Fibroblast of skin of left biceps (primary cell): ENCODE measurements at regions not wholly inside any gene's neighbourhood (a gene's known extent, or its start where the extent isn't known, plus 50 kb on each side); places are given as distances from the start of the nearest gene placed in this dataset.

Experiments
- DNase-seq, 2 experiments: peaks; one replicate each; pipeline ENCODE4 v3.0.0-alpha.2; 2013; ENCODE audit warnings: low read depth in 2 of 2

DNA sequence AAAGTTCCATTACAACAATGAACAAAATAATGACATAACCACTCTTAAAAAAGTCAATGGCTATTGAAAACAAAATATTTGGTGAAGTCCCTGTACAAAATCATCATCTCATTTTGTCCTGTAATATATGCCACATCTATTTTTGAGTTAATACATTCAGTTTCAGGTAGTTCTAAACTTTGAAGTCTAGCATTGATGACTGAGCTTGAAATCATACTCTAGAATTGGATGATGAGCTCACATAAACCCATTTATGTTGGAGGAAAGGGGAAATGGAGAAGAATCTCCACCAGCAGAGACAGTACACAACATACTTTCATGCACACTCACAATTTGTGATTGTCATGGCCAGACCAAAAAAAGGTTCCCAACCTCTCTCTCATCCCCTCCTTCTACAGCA lies 371.1 kb upstream of the NR3C2 start:
- DNase-seq, result no peak

- DNase-seq, result no peak
Observed at GRCh38 chr4:148812101-148812500, 369.9 kb upstream of the NR3C2 start.

- DNase-seq, result no peak
Observed at GRCh38 chr4:148810461-148810860, 368.2 kb upstream of the NR3C2 start.

GRCh38 chr4:148808416-148808815 lies 366.2 kb upstream of the NR3C2 start:
- DNase-seq, result no peak

- no peak for DNase-seq
Observed at GRCh38 chr4:148800940-148801339, 358.7 kb upstream of the NR3C2 start.

- DNase-seq, result no peak
Observed at GRCh38 chr4:148800336-148800885, 358.2 kb upstream of the NR3C2 start.

GRCh38 chr4:148795156-148795864 lies 353.1 kb upstream of the NR3C2 start:
- DNase-seq, result peak; percentile 13 to 24

DNA sequence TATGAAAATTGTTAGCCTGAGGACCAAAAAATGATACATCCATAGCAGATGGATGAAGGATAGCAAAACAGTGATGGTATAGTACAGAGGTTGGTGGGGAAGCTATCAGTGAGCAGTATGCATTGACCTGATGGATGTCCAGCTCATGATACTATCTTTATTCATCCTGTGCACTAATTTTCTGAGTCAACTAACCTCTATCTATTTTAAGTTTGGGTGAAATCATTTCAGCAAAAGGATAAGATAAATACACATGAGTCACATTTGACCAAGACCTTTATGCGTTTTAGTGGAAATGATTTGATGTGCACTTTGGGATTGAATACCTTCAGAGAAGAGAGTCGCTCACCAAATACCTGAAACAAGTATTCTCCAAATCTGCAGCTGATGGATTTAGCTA lies 351.0 kb upstream of the NR3C2 start:
- no peak for DNase-seq

DNA sequence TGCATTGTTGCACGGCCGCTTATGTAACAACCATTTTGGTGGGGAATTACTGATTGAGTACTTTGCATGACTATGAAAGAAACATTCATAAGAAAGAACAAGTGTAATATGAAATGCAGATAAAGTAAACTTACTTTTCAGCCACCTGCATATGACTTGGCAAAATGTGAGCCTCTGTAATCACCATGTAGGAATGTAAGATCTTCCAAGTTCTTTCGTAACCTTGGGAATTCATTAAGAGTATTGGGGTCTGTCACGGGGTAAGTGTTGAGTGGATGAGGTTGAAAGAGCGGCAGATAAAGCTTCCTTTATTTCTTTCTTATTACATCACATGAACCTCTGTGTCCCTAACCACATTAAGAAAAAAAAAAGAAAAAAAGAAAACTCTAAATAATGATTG lies 348.5 kb upstream of the NR3C2 start:
- no peak for DNase-seq

- DNase-seq, result no peak
Observed at GRCh38 chr4:148790246-148790645, 348.0 kb upstream of the NR3C2 start.

DNA sequence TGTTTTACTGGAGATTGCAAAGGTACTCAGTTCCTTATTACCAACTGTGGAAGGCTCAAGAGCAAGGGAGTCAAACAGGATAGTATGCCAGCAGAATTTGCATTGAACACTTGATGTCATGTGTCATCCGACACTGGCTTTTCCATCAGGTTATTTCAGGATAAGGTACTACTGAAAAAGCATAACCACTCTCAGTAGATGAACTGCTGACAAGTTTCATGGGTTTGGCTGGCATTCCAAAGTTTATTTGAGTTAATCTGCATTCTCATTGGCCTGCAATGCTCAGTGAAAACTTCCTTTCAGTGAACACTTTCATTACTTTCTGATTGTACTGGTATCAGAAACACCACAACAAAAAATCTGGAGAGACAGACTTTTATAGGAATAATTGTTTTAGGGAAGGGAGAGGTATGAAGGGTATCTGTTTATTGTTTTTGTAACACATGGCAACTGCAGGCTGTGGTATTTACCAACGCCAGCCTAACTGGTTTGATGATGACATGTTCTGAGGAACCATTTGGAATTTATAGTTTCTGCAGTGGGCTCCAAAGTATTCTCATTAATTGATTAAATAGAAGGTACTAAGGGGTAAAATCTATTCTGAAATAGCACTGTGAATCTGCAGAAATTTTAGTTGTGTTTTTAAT lies 345.7 kb upstream of the NR3C2 start:
- no peak for DNase-seq

- DNase-seq, result no peak
Observed at GRCh38 chr4:148787285-148787684, 345.1 kb upstream of the NR3C2 start.

DNA sequence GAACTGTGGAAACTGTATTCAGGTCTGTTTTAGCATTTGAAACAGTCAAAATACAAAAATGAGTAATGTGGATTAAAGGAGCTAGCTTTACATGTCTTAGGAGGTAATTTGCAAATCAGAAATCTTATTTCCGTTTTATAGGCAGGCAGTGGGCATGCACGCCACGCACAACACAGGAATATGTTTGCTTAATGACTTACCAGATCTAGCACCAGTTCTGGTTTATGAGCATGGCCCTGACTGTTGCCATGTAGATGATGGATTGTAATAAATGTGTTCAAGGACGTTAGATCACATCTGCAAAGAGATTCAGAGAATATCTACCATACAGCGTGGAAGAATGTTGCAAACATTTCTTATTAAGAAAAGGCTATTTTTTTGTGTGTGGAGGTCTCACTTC lies 344.5 kb upstream of the NR3C2 start:
- DNase-seq, result no peak

DNA sequence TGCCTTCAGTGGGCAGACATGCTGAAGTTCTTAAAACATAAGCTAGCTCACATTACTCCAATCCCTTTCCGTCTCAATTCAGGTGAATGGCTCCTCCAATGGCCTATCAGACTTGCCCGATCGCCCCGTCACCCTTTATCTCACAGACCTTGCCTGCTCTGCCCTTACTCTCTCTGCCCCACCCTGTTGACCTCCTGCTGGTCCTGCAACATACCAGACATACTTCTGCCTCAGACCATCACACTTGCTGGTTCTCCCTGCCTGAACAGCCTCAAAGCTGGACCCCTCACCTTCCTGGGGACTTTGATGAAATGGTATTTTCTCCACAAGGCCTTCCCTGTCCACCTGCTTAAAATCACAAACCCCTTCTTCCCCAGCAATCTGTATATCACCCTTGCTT lies 340.1 kb upstream of the NR3C2 start:
- DNase-seq, result no peak

GRCh38 chr4:148780426-148781005 lies 338.3 kb upstream of the NR3C2 start:
- DNase-seq, result no peak

GRCh38 chr4:148779771-148780170 lies 337.6 kb upstream of the NR3C2 start:
- no peak for DNase-seq

DNA sequence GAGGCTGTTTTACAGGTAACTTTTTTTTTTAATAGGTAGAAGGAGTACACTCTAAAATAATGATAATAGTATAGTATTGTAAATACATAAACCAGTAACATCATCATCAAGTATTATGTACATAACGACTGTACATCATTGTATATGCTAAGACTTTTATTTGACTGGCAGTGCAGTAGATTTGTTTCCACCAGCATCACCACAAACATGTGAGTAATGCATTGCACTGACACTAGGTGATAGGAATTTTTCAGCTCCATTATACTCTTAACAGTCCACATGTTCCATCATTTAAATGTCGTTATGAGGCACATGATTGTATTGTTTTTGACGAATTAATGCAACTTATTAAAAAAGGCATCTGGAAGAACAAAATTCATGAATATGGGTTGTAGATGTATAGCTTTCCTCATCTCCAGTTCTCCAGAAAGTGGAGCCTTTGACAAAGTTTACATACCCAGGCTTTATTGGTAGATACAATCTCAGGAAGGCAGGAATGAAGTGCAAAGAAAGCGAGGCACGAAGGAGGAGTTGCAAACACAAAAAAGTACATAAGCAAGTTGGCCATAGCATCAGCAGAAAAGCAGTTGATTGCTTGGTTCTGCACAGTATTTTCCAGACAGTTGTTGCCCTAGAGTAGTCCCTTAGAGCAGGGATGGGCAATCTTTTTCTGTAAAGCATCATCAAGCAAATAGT lies 336.9 kb upstream of the NR3C2 start:
- DNase-seq, result no peak

- DNase-seq, result no peak
Observed at GRCh38 chr4:148776941-148777340, 334.7 kb upstream of the NR3C2 start.

- DNase-seq, result no peak
Observed at GRCh38 chr4:148774134-148774533, 331.9 kb upstream of the NR3C2 start.

DNA sequence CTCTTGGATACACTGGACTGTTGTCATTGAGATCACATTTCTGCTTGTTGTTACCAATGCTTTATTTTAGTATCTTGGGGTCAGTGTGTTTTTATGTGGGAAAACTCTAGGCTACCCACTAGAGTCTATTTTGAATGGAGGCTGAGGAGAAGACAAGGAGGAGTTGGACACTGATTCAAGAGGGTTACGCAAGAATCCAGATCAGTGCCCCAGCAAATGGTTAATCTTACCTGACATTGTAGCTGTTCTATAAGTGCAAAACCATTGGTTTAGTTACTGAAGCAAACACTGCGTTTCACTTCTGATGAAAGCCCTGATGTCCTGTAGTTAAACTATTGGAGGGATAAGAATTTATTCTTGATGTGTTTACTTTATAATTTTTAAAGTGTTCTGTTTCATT lies 331.1 kb upstream of the NR3C2 start:
- no peak for DNase-seq

DNA sequence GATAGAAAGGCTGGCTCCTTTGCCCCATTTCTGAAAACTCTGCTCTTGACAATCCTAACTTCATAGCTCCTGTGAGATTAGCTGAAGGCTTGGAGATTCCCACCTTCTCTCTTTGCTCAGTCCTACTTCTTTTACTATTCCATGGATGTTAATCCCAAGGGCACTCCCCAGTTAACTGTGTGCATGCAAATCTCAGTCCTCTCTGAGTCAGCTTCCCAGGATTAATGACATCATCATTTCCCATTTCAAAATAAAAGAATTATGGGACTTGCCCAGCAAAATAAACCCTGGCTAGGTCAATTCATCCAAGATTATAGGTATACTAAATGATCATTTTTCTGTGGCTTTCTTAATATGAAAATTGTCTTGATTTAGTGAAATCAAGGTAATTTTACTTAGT lies 328.6 kb upstream of the NR3C2 start:
- no peak for DNase-seq

DNA sequence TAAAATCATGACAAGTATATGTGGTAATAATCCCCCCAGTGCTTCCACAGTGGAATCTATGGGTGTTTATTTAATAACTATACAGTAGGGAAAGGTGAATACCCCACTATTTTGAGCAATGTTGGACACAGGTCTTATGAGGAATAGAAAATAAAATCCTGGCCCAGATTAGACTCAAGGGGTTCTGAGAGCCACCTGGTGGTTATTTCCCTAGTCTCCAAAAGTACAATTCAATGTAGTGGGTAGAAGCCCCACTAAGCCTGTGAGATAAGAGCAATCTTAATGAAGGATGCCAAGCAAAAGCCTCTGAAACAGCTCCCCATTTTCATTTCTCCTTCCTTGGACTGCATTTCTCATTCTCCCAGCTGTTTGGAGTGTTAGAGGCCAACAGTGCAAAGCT lies 328.2 kb upstream of the NR3C2 start:
- DNase-seq, result no peak
